LNCAP (cell line): ENCODE measurements at regions not wholly inside any gene's neighbourhood (a gene's known extent, or its start where the extent isn't known, plus 50 kb on each side); places are given as distances from the start of the nearest gene placed in this dataset.

Experiments
- TF ChIP-seq, protein P1 (sequence below): fragments of 450-650 bp; IDR thresholded peaks from 2 replicates; pipeline ENCODE4 v1.5.1; 2017; ENCODE audit warnings: mild to moderate bottlenecking

DNA sequence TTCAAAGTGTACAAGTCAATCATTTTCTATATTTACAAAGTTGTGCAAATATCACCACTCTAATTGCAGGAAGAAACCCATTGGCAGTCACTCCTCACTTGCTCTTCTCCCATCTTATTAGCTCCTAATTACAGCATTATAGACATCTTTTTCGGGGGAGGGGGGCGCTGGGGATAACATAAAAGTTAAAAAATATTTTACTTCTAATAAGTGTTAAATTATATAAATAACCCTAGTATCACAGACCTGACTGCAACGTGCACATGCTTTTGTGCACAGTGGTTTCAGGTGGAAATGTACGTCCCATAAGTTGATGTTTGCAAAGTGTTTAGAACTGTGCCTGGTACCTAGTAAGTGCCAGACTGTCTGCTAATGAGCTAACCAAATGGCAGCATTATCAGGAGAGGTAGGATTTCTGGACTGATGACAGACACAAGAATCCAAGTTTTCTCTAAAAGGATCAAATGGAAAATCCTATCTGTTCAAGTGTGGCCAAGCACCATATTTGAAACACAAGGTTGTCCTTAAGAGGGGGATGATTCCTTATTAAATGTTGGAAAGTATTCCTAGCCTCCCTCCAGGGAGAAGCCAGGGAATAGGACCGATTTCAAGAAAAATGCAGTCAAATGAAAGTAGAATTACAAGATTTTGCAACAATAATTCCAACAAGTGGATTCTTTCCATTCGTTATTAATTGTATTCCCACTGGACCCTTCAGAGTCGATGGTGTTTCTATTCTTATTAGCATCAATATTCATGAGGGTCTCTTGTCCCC is 70.0 kb downstream of the ACKR3 start:
- TF ChIP-seq, protein P1, sequence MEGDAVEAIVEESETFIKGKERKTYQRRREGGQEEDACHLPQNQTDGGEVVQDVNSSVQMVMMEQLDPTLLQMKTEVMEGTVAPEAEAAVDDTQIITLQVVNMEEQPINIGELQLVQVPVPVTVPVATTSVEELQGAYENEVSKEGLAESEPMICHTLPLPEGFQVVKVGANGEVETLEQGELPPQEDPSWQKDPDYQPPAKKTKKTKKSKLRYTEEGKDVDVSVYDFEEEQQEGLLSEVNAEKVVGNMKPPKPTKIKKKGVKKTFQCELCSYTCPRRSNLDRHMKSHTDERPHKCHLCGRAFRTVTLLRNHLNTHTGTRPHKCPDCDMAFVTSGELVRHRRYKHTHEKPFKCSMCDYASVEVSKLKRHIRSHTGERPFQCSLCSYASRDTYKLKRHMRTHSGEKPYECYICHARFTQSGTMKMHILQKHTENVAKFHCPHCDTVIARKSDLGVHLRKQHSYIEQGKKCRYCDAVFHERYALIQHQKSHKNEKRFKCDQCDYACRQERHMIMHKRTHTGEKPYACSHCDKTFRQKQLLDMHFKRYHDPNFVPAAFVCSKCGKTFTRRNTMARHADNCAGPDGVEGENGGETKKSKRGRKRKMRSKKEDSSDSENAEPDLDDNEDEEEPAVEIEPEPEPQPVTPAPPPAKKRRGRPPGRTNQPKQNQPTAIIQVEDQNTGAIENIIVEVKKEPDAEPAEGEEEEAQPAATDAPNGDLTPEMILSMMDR, result no peak

DNA sequence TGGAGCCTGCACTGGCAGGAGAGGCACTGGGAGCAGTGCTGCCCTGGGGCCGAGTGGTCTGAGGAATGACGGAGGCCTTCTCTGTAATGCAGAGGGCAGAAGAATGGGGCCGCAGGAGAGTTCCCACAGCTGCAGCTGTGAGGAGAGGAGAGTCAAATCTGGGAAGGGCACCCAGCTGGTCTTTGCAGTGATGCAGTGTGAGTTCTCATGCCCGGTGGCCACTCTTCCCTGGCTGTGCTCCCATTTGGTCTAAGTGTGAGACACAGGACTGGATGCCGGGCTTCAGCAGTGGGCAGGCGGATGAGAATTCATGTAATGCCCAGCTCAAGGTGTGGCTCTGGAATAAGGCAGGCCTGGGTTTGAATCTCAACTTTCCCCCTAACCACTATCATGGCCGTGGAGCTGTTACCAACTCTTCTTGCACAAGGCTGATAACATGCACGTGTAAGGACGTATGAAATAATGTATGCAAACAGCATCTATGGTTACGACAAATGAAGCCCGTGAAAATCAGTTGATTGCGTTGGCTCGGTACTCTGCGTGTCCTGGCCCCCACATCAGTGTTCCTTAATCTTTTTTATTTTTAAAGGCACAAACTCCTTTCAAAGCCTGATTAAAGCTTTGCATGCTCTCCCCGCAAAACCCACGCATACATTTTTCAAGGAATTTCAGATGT is 71.6 kb downstream of the ACKR3 start:
- TF ChIP-seq, protein P1, result no peak

DNA sequence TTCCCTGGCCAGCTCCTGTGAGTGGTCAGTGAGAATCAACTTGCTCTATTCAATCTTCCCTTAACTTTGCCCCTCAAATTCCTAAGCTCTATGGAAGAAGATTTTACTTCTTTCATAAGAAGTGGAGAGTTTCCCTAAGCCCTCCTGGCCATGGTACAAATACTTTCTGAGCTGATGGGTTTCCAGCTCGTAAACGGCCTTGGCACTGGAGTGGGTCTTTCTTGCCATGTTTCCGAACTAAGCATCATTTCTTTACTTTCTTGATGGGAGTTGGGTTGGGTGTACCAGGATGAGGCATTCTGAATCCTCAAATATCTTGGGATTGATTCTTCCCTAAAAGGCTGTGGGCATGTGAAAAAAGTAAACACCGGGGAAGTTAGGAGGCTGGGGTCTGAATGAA is 72.5 kb downstream of the ACKR3 start:
- TF ChIP-seq, protein P1, result no peak

DNA sequence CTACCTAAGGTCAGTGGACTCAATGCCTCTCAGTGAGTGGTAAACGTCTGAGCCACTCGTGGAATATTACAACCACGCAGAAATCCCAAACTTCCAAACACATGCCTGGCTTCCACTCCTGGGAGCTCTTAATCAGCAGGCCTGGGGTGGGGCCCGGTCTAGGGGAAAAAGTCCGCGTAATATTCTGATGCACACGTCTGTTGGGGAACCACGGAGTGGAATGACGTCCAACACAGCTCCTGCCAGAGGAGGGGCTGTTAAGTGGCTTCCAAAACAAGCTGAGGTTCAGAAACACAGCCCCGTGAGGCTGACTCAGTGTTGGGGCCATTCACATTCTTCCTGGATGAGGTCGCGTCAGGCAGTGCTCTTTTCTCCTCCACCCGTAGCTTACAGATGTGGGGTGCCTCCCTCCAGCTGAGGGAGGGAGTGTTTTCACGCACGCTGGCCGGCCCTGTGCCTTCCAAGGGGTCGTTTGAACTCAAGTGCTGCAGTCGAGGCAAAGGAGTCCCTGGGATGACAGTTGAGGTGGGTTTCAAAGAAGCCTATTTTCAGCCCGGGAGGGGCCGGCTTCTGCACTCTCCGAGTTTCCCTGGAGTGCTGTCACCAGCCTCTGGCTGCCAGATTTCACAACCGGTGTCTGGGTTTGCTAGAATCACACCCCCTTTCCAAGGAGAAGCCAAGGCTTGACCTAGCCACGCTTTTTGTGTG is 73.1 kb downstream of the ACKR3 start:
- TF ChIP-seq, protein P1, result no peak

DNA sequence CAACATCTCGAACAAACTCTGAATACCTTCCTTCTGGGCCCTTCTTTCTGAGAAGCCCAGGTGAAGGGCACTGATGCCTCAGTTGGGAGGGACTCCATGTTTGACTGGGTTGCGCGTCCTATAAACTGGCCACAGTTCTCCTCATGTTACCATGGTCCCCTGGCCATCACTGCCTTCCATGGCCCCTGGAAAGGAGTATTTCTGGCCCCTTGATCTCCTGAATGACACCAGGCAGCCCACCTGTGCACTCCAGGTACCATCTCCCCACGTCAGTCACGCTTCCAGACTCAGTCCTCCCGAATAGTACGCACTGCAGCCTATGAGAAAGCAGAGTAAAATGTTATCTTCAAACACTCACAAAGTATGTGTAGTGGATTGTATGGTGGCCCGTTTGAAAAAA is 73.9 kb downstream of the ACKR3 start:
- TF ChIP-seq, protein P1, result no peak

DNA sequence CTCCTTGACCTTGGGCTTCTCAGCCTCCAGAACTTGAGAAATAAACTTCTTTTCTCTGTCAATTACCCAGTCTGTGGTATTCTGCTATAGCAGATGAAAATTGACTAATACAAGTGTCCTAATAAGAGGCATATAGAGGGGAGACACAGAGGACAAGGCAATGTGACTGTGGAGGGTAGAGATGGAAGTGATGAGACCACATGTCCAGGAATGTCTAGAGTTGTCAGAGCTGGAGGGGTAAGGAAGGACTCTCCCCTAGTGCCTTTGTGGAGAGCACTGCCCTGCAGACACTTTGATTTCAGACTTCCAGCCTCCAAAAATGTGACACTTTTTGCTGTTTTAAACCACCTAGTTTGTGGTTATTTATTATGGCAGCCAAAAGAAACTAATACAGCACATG is 74.4 kb downstream of the ACKR3 start:
- TF ChIP-seq, protein P1, result no peak

DNA sequence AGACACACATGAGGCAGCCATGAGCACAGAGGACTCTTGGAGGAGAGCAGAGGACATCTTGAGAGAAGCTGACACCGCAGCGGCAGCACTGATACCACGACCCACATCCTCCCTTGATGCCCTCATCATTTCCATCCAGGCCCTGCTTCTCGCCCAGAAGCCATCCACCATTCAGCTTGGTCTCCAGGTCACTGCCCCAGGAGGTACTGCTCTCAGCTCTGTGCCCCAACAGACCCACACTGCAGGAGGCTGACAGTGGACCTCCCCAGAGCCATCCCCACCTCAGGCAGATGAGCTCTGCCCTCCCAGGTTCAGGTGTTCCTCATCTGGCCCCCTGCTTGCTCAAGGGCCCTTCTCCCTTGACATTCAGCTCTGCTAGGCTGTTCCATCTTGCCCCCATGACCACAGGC is 74.9 kb downstream of the ACKR3 start:
- TF ChIP-seq, protein P1, result no peak
